H1 (cell line): ENCODE measurements at regions not wholly inside any gene's neighbourhood (a gene's known extent, or its start where the extent isn't known, plus 50 kb on each side); places are given as distances from the start of the nearest gene placed in this dataset.

Experiments
- CTCF ChIA-PET: fragments of 300-600 bp; sonication (Branson Sonifier 250); formaldehyde crosslinking; loops from one replicate; lab custom pipeline; 2021; ENCODE audit not compliant: partially characterized antibody; lab: Charles Lee
- POLR2A ChIA-PET: fragments of 300-600 bp; sonication (Branson Sonifier 250); formaldehyde crosslinking; loops from one replicate; lab custom pipeline; 2021; ENCODE audit warnings: inconsistent platforms; ENCODE audit not compliant: partially characterized antibody; lab: Charles Lee
- DNase-seq, 2 experiments: peaks; one replicate each; pipeline versions ENCODE4 v3.0.0 to v3.0.0-alpha.2; 2010 to 2022; ENCODE audit warnings: low spot score in 2 of 2, low read depth in 1 of 2, mixed read lengths in 1 of 2
- FAIRE-seq: peaks from 2 replicates; lab custom pipeline; 2011; peaks lifted over from hg19 to GRCh38; lab: Jason Lieb, UNC
- H2AFZ ChIP-seq: 2 replicates; pipeline ENCODE4 v1.8.1; 2012; ENCODE audit warnings: low read length, inconsistent platforms
- H2AK5ac ChIP-seq: 2 replicates; pipeline ENCODE4 v1.6.1; 2013; ENCODE audit warnings: low read depth, low read length
- H2BK120ac ChIP-seq: replicated peaks from 2 replicates; pipeline ENCODE3; 2013; ENCODE audit warnings: low read depth, low read length, inconsistent platforms
- H2BK12ac ChIP-seq: 2 replicates; pipeline ENCODE4 v1.6.1; 2013; ENCODE audit warnings: low read depth, low read length
- H2BK15ac ChIP-seq: 2 replicates; pipeline ENCODE4 v1.6.1; 2013; ENCODE audit warnings: low read length
- H2BK20ac ChIP-seq: 2 replicates; pipeline ENCODE4 v1.6.1; 2013; ENCODE audit warnings: low read length
- H2BK5ac ChIP-seq: 2 replicates; pipeline ENCODE4 v1.6.1; 2013; ENCODE audit warnings: low read depth, low read length
- H3K14ac ChIP-seq: 2 replicates; pipeline ENCODE4 v1.6.1; 2013; ENCODE audit warnings: inconsistent platforms; ENCODE audit not compliant: insufficient read length
- H3K18ac ChIP-seq: 2 replicates; pipeline ENCODE4 v1.6.1; 2013; ENCODE audit warnings: low read length; ENCODE audit errors: extremely low read depth
- H3K23ac ChIP-seq: 2 replicates; pipeline ENCODE4 v1.6.1; 2013; ENCODE audit warnings: inconsistent platforms; ENCODE audit not compliant: insufficient read length
- H3K23me2 ChIP-seq: 2 replicates; pipeline ENCODE4 v1.6.1; 2013; ENCODE audit warnings: low read depth, low read length
- H3K27ac ChIP-seq: 2 replicates; pipeline ENCODE4 v1.6.1; 2011; ENCODE audit warnings: low read depth, low read length, inconsistent platforms
- H3K27me3 ChIP-seq, 4 experiments: replicated peaks in 1 of 4; 1 replicate in 1 of 4; 2 replicates in 3 of 4; pipeline versions ENCODE4 v1.6.1 to v1.8.1; 2011 to 2013; ENCODE audit warnings: low read length in 3 of 4, mild to moderate bottlenecking in 3 of 4, inconsistent platforms in 2 of 4, mixed read lengths in 2 of 4, moderate library complexity in 1 of 4; ENCODE audit not compliant: control insufficient read depth in 3 of 4, insufficient read depth in 3 of 4; ENCODE audit errors: extremely low read depth in 1 of 4
- H3K36me3 ChIP-seq, 4 experiments: 2 replicates each; pipeline versions ENCODE4 v1.6.1 to v1.8.1; 2011 to 2013; ENCODE audit warnings: mild to moderate bottlenecking in 4 of 4, low read length in 3 of 4, moderate library complexity in 2 of 4, control low read depth in 1 of 4, inconsistent platforms in 1 of 4; ENCODE audit not compliant: insufficient read depth in 4 of 4, control insufficient read depth in 2 of 4
- H3K4ac ChIP-seq: replicated peaks from 2 replicates; pipeline ENCODE3; 2013; ENCODE audit warnings: low read length, low read depth, mixed read lengths, inconsistent platforms; ENCODE audit not compliant: insufficient read length
- H3K4me1 ChIP-seq, 4 experiments: replicated peaks in 1 of 4; 1 replicate in 1 of 4; 2 replicates in 3 of 4; pipeline versions ENCODE4 v1.6.1 to v1.8.1; 2011 to 2013; ENCODE audit warnings: low read length in 3 of 4, inconsistent platforms in 2 of 4, mixed read lengths in 1 of 4; ENCODE audit not compliant: insufficient read depth in 4 of 4, control insufficient read depth in 3 of 4
- H3K4me2 ChIP-seq, 2 experiments: 2 replicates each; pipeline versions ENCODE4 v1.6.1 to v1.8.1; 2011 to 2013; ENCODE audit warnings: low read depth in 2 of 2, low read length in 2 of 2, control low read depth in 1 of 2, inconsistent platforms in 1 of 2, mild to moderate bottlenecking in 1 of 2; ENCODE audit not compliant: insufficient read depth in 1 of 2
- H3K4me3 ChIP-seq, 4 experiments: fragments of 200-600, 300-600 bp in 1 of 4; sonication (generic), shearing (Covaris generic), sonication (Bioruptor Twin) in 1 of 4; 2 replicates each; pipeline versions ENCODE4 v1.5.1 to v1.8.1; 2011 to 2016; ENCODE audit warnings: low read length in 4 of 4, low read depth in 3 of 4, control low read depth in 2 of 4, inconsistent platforms in 2 of 4, mild to moderate bottlenecking in 2 of 4, mixed read lengths in 1 of 4, moderate library complexity in 1 of 4; ENCODE audit not compliant: insufficient read depth in 2 of 4; ENCODE audit errors: extremely low read depth in 1 of 4
- H3K56ac ChIP-seq: replicated peaks from 2 replicates; pipeline ENCODE3; 2013; ENCODE audit warnings: low read depth, mild to moderate bottlenecking, mixed read lengths, low read length, inconsistent platforms; ENCODE audit not compliant: insufficient read length
- H3K79me1 ChIP-seq: 2 replicates; pipeline ENCODE4 v1.6.1; 2013; ENCODE audit warnings: low read depth, low read length, control low read depth
- H3K79me2 ChIP-seq, 2 experiments: 2 replicates each; pipeline versions ENCODE4 v1.6.1 to v1.8.1; 2012 to 2013; ENCODE audit warnings: low read length in 2 of 2, mild to moderate bottlenecking in 2 of 2, inconsistent platforms in 1 of 2; ENCODE audit not compliant: insufficient read depth in 2 of 2, control insufficient read depth in 1 of 2
- H3K9ac ChIP-seq, 4 experiments: replicated peaks in 1 of 4; 1 replicate in 1 of 4; 2 replicates in 3 of 4; pipeline versions ENCODE4 v1.6.1 to v1.8.1; 2011 to 2013; ENCODE audit warnings: low read depth in 3 of 4, low read length in 3 of 4, control low read depth in 2 of 4, mild to moderate bottlenecking in 2 of 4, moderate library complexity in 2 of 4, inconsistent platforms in 1 of 4; ENCODE audit errors: extremely low read depth in 1 of 4
- H3K9me3 ChIP-seq, 2 experiments: 2 replicates each; pipeline versions ENCODE4 v1.6.1 to v1.8.1; 2012 to 2013; ENCODE audit warnings: mild to moderate bottlenecking in 2 of 2, moderate library complexity in 2 of 2, control low read depth in 1 of 2, inconsistent platforms in 1 of 2, low read depth in 1 of 2, low read length in 1 of 2, mixed read lengths in 1 of 2; ENCODE audit not compliant: insufficient read depth in 2 of 2
- H4K20me1 ChIP-seq, 2 experiments: replicated peaks in 1 of 2; 2 replicates each; pipeline versions ENCODE3 to v1.8.1; 2011 to 2013; ENCODE audit warnings: inconsistent platforms in 2 of 2, low read length in 2 of 2, mild to moderate bottlenecking in 1 of 2; ENCODE audit not compliant: insufficient read depth in 2 of 2, control insufficient read depth in 1 of 2
- H4K5ac ChIP-seq: 2 replicates; pipeline ENCODE4 v1.6.1; 2013; ENCODE audit warnings: low read length, low read depth, mixed read lengths, inconsistent platforms; ENCODE audit not compliant: insufficient read length
- H4K8ac ChIP-seq: 2 replicates; pipeline ENCODE4 v1.8.0; 2013; ENCODE audit warnings: mild to moderate bottlenecking, moderate library complexity, low read length, inconsistent platforms; ENCODE audit not compliant: insufficient read depth; ENCODE audit errors: extremely low read depth
- H4K91ac ChIP-seq: replicated peaks from 2 replicates; pipeline ENCODE3; 2013; ENCODE audit warnings: low read length, mixed read lengths, inconsistent platforms; ENCODE audit not compliant: insufficient read length
- CEBPB ChIP-seq: IDR thresholded peaks from 2 replicates; pipeline ENCODE4 v1.6.1; 2012; ENCODE audit warnings: low read depth, low read length
- CHD1 ChIP-seq: IDR thresholded peaks from 2 replicates; pipeline ENCODE4 v1.6.1; 2012; ENCODE audit warnings: low read depth, low read length, improper control_type of control experiment
- RAD21 ChIP-seq, 2 experiments: IDR thresholded peaks in 1 of 2; conservative IDR thresholded peaks in 1 of 2; 2 replicates each; pipeline ENCODE4 v1.6.1; 2011; ENCODE audit warnings: low read depth in 2 of 2, low read length in 2 of 2, improper control_type of control experiment in 1 of 2, inconsistent platforms in 1 of 2, mild to moderate bottlenecking in 1 of 2, moderate library complexity in 1 of 2
- SIRT6 ChIP-seq: IDR thresholded peaks from one replicate; pipeline ENCODE4 v1.7.1; 2012; ENCODE audit warnings: low read length, inconsistent platforms
- WGBS, 2 experiments: shearing (Covaris generic) in 1 of 2; methylation state at CpG; one replicate each; pipeline versions ENCODE4 v1.1.6 to v1.1.7; 2013 to 2015; ENCODE audit warnings: low lambda C conversion rate in 2 of 2, mixed read lengths in 2 of 2, inconsistent platforms in 1 of 2, low coverage in 1 of 2, missing lambda C conversion rate in 1 of 2; ENCODE audit not compliant: insufficient replicate concordance in 2 of 2, insufficient coverage in 1 of 2, insufficient read length in 1 of 2; ENCODE audit errors: extremely low coverage in 1 of 2, missing lambda C conversion rate in 1 of 2; 5-methylcytosine and 5-hydroxymethylcytosine counted together

DNA sequence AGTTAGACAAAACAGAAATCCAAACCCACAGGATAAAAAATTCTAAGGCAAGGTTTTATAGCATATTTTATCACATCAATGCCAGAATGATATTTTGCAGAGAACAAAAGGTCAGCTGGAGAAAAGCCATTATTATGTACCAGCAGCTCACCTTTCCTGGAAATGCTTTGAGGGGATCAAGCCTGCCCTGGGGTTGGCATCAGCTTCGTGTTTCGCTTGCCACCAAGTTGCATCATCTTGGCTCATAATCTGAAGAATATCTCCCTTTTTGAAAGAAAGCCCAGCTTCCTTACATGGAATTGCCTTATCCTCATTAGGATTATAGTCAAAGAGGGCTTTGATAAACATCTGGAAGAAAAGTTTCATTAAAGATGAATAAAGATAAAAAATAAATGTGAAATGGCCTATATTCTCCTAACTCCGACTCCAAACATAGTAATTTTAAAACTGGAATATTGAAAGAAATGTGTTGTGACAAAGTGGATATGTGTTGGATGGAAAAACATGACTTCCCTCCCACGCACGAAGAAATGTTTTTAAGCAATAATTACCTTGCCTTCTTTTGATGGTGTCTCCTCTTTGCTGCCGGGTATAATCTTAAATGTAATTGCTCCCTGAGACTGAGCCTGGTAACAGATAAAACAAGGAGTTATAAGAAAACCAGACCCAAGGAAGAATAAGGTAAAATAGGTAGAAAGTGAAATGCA, 121.3 kb upstream of the ODAD2 start:
- Histone ChIP-seq H3K4me1 (peaks cover 0 to 3% (median 0%) of the 10 kb centered on the region in 4 experiments; a peak in 3 of 7 replicates), H3K36me3 (no peaks in the 10 kb centered on the region), H3K4me3 (no peak overlapping the region), H2BK120ac (no peak overlapping the region), H4K5ac (peak overlapping the region; percentile 69), H3K4me2 (no peak overlapping the region; a peak in 1 of 4 replicates), H2AFZ (no peak overlapping the region), H3K23ac (no peak overlapping the region), H3K79me1 (no peaks in the 10 kb centered on the region), H3K23me2 (no peaks in the 10 kb centered on the region), H2BK5ac (no peak overlapping the region), H3K27ac (no peak overlapping the region), H2BK20ac (no peak overlapping the region), H3K4ac (no peak overlapping the region), H4K91ac (no peak overlapping the region), H4K8ac (no peak overlapping the region), H2AK5ac (no peak overlapping the region), H3K79me2 (no peaks in the 10 kb centered on the region), H4K20me1 (no peaks in the 10 kb centered on the region), H2BK15ac (no peak overlapping the region), H3K14ac (no peak overlapping the region), H3K9me3 (no peaks in the 10 kb centered on the region), H3K27me3 (no peaks in the 10 kb centered on the region), H3K18ac (no peak overlapping the region; the same call in 1 of the 2 replicates), H2BK12ac (no peak overlapping the region), H3K56ac (no peak overlapping the region), H3K9ac (no peak overlapping the region)
- DNase-seq (no peak), FAIRE-seq (no peak)
- CTCF ChIA-PET, result interaction anchor here (0.7 kb wide), 2 partner anchors 79 to 226 kb away, joined by 3 read pairs; no protein-coding TSS in a partner anchor
- WGBS, 2 experiments, result 75% methylated on average over 6 of the region's 6 CpGs; no CpG with 5 or more reads in 1 of the 2 experiments
- POLR2A ChIA-PET, result no interaction called here
- no peak for TF ChIP-seq CHD1
- no peak for TF ChIP-seq RAD21 (IDR thresholded peaks at IDR 0.05 in 1 of 2, conservative IDR thresholded peaks at IDR 0.05 in 1 of 2; ENCODE audit: low read depth in 2 of 2, low read length in 2 of 2)
- no peak for TF ChIP-seq SIRT6
- peak; percentile 86 for TF ChIP-seq CEBPB
